ENCODE measurements at regions not wholly inside any gene's neighbourhood (a gene's known extent, or its start where the extent isn't known, plus 50 kb on each side); places are given as distances from the start of the nearest gene placed in this dataset.

DNA sequence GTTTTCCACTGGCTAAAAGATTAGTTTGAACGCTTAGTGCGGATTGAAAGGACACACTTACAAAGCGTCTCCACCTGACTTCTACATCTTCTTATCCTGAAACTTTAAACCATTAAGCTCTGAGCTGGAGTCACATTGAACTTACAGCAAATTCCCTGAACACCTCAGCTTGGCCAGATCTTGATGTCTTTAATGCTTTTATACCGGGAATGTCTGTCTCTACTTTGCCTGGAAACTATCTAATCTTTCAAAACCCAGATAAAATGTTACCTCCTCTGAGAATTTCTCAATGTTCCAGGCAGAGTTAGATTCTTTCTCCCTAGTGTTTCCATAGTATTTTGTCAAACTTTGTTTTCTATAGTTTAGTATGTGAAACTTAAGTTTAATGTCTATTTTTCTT lies 179.9 kb downstream of the DTHD1 start:
- FAIRE-seq (no peak), DNase-seq (ENCODE audit: low read depth, low spot score) (no peak)
- BruUV-seq (replicated peaks) = no TSS peak
- Histone ChIP-seq H3K79me2 (ENCODE audit: control insufficient read depth, insufficient read depth, low read length) (no peaks in the 10 kb centered on the region), H3K9me3 (replicated peaks; ENCODE audit: control insufficient read depth, insufficient read depth, low read length) (no peaks in the 10 kb centered on the region), H3K27ac (ENCODE audit: insufficient read depth, low read depth, low read length) (no peak overlapping the region), H3K36me3 (ENCODE audit: control insufficient read depth in 2 of 2, extremely low read depth in 1 of 2, insufficient read depth in 2 of 2, low read length in 2 of 2) (no peaks in the 10 kb centered on the region), H2AFZ (ENCODE audit: low read depth, low read length) (no peak overlapping the region), H4K20me1 (replicated peaks; ENCODE audit: control insufficient read depth, extremely low read depth, insufficient read depth, low read length) (no peaks in the 10 kb centered on the region), H3K27me3 (ENCODE audit: control insufficient read depth in 2 of 2, insufficient read depth in 2 of 2, low read length in 2 of 2) (no peaks in the 10 kb centered on the region), H3K4me3 (replicated peaks in 1 of 3; ENCODE audit: insufficient read depth in 1 of 3, low read depth in 1 of 3, low read length in 3 of 3) (no peak overlapping the region), H3K9me1 (replicated peaks; ENCODE audit: control insufficient read depth, extremely low read depth, insufficient read depth, low read length) (no peaks in the 10 kb centered on the region), H3K4me2 (ENCODE audit: insufficient read depth, low read length) (no peak overlapping the region), H3K9ac (replicated peaks; ENCODE audit: extremely low read depth, insufficient read depth, low read length) (no peak overlapping the region), H3K4me1 (ENCODE audit: control insufficient read depth, extremely low read depth, insufficient read depth, low read length) (no peaks in the 10 kb centered on the region)
- TF ChIP-seq, protein P1, sequence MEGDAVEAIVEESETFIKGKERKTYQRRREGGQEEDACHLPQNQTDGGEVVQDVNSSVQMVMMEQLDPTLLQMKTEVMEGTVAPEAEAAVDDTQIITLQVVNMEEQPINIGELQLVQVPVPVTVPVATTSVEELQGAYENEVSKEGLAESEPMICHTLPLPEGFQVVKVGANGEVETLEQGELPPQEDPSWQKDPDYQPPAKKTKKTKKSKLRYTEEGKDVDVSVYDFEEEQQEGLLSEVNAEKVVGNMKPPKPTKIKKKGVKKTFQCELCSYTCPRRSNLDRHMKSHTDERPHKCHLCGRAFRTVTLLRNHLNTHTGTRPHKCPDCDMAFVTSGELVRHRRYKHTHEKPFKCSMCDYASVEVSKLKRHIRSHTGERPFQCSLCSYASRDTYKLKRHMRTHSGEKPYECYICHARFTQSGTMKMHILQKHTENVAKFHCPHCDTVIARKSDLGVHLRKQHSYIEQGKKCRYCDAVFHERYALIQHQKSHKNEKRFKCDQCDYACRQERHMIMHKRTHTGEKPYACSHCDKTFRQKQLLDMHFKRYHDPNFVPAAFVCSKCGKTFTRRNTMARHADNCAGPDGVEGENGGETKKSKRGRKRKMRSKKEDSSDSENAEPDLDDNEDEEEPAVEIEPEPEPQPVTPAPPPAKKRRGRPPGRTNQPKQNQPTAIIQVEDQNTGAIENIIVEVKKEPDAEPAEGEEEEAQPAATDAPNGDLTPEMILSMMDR (IDR thresholded peaks at IDR 0.05; ENCODE audit: extremely low read depth in 1 of 2, insufficient read depth in 1 of 2, low read depth in 1 of 2, low read length in 2 of 2) = no peak
- TF ChIP-seq POLR2A (IDR thresholded peaks at IDR 0.05; ENCODE audit: low read depth, low read length) = no peak
- TF ChIP-seq, protein P2, sequence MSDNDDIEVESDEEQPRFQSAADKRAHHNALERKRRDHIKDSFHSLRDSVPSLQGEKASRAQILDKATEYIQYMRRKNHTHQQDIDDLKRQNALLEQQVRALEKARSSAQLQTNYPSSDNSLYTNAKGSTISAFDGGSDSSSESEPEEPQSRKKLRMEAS (IDR thresholded peaks at IDR 0.05; ENCODE audit: insufficient read depth, insufficient read length) = no peak
- ChIA-PET CTCF (no interaction called here), POLR2A (no interaction called here)
- dilution Hi-C loops (cut with MboI; ENCODE audit: extremely low pct_ligation_motif_present, low sequenced_read_pairs) (no loop called here), intact Hi-C loops (cut with micrococcal nuclease) (no loop called here)

DNA sequence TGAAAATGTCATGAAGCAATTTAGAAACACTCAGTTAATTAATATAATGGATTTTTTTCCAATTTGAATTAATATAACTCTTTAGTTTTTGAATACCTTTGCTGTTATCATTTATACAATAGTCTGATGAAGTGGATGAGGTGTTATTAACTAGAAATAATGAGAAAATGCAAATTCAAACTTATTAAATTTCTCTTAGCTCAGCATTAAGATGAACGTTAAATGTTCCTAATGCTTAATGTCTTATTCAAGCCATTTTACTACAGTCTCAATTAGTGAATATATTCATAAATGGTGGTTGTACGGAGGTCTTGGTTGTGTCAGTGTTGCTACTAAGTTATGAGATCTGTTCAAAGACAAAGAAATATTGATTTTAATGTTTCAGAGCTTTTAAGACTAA lies 186.3 kb downstream of the DTHD1 start:
- BruUV-seq (replicated peaks) = no TSS peak
- no peak for FAIRE-seq
- H3K4me3 ChIP-seq (replicated peaks in 1 of 3; ENCODE audit: insufficient read depth in 1 of 3, low read depth in 1 of 3, low read length in 3 of 3) = no peak overlapping the region
- no peaks in the 10 kb centered on the region for H3K27me3 ChIP-seq (ENCODE audit: control insufficient read depth in 2 of 2, insufficient read depth in 2 of 2, low read length in 2 of 2)
- DNase-seq (ENCODE audit: low read depth, low spot score) = no peak
- no peak for TF ChIP-seq POLR2AphosphoS5 (IDR thresholded peaks at IDR 0.05; ENCODE audit: insufficient read depth, low read depth, low read length)
- TF ChIP-seq, protein P2 (IDR thresholded peaks at IDR 0.05; ENCODE audit: insufficient read depth, insufficient read length) = no peak
- TF ChIP-seq JUN (IDR thresholded peaks at IDR 0.05; ENCODE audit: borderline replicate concordance, insufficient read depth, insufficient read length, low read depth) = no peak
- no peak for TF ChIP-seq GATA2 (IDR thresholded peaks at IDR 0.05; ENCODE audit: insufficient read depth, insufficient read length, low read depth, low read length)
- no peak for TF ChIP-seq FOS (IDR thresholded peaks at IDR 0.05; ENCODE audit: borderline replicate concordance, insufficient read depth, low read length)
- no peak for TF ChIP-seq POLR2A (IDR thresholded peaks at IDR 0.05; ENCODE audit: low read depth, low read length)
- TF ChIP-seq MYC (IDR thresholded peaks at IDR 0.05; ENCODE audit: low read depth, low read length) = no peak
- TF ChIP-seq, protein P1 (IDR thresholded peaks at IDR 0.05; ENCODE audit: extremely low read depth in 1 of 2, insufficient read depth in 1 of 2, low read depth in 1 of 2, low read length in 2 of 2) = no peak
- TF ChIP-seq EZH2 (IDR thresholded peaks at IDR 0.05; ENCODE audit: borderline replicate concordance, low read depth, low read length, severe bottlenecking) = no peak
- no peak overlapping the region for H3K4me2 ChIP-seq (ENCODE audit: insufficient read depth, low read length)
- no peak overlapping the region for H3K9ac ChIP-seq (replicated peaks; ENCODE audit: extremely low read depth, insufficient read depth, low read length)
- intact Hi-C loops (cut with micrococcal nuclease) = no loop called here
- no peaks in the 10 kb centered on the region for H3K79me2 ChIP-seq (ENCODE audit: control insufficient read depth, insufficient read depth, low read length)
- H3K4me1 ChIP-seq (ENCODE audit: control insufficient read depth, extremely low read depth, insufficient read depth, low read length) = no peaks in the 10 kb centered on the region
- H2AFZ ChIP-seq (ENCODE audit: low read depth, low read length) = no peak overlapping the region
- no peak overlapping the region for H3K27ac ChIP-seq (ENCODE audit: insufficient read depth, low read depth, low read length)
- ChIA-PET CTCF (no interaction called here), POLR2A (no interaction called here)
- H4K20me1 ChIP-seq (replicated peaks; ENCODE audit: control insufficient read depth, extremely low read depth, insufficient read depth, low read length) = no peaks in the 10 kb centered on the region
- dilution Hi-C loops (cut with MboI; ENCODE audit: extremely low pct_ligation_motif_present, low sequenced_read_pairs) = no loop called here
- H3K9me1 ChIP-seq (replicated peaks; ENCODE audit: control insufficient read depth, extremely low read depth, insufficient read depth, low read length) = no peaks in the 10 kb centered on the region
- H3K9me3 ChIP-seq (replicated peaks; ENCODE audit: control insufficient read depth, insufficient read depth, low read length) = no peaks in the 10 kb centered on the region
- H3K36me3 ChIP-seq (ENCODE audit: control insufficient read depth in 2 of 2, extremely low read depth in 1 of 2, insufficient read depth in 2 of 2, low read length in 2 of 2) = no peaks in the 10 kb centered on the region
